Inflammatory macrophage (primary cell): ENCODE measurements at regions not wholly inside any gene's neighbourhood (a gene's known extent, or its start where the extent isn't known, plus 50 kb on each side); places are given as distances from the start of the nearest gene placed in this dataset.
"Not testable (repeated sequence)": the region's sequence is repeated elsewhere in the genome, so short reads cannot be mapped to it uniquely, and the experiment has no call there.

Experiments
- DNase-seq, 2 donors: peaks; one replicate each; pipeline ENCODE4 v3.0.0-alpha.2; 2020 to 2022

DNA sequence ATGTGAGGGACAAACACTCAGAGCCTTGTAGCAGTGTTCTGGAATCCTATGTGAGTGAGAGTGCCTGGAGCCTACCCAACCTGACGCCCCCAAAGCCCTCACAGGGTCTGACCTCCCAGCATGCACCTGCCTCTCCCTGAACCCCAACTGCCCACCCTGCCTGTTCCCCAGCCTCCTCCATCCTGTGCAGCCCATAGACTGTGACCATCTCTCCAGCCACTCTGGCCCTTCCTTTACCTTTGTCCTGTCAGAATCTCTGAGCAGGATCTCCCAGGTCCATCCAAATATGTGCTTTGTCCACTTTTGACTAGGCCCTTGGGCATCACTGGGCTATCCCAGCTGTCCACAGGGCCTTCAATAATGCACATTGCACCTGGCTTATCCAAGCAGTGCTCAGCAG lies 1159.8 kb upstream of the TPTE start:
- DNase-seq = peak in 1 of 2 donors; percentile 0

DNA sequence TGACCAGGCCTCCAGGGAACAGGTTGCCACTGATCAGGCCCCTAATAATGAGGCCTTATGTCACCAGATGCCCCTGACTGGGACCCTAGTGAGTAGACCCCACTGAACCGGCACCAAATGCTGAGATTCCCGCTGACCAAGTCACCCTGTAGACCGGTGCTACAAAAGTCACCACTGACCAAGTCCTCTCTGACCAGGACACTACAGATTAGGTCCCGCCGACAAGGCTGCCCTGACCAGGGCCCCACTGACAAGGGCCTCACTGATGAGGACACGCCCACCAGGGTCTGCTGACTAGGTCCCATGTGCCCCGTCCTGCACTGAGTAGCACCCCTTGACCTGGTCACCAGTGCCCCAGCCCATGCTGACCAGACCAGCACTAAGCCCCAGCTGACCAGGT lies 1159.1 kb upstream of the TPTE start:
- DNase-seq = peak in 1 of 2 donors; percentile 0

DNA sequence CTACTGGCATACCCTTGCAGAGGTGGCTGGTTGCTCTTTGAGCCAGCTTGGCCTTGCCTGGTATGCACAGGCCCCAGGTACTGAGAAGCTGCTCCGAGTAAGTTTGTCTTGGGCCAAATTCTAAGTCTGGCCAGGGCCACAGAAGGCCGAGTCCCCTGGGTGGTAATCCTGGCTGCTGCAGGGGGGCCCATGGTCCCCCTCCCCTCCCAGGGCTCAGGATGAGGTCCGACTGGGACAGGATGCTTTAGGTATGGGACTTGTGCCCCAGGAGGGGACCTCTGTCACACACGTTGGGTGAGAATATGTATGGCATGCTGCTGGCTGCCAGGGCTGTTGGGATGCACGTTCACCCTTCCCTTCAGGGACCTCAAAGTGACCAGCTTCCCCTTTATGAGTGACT lies 1155.6 kb upstream of the TPTE start:
- DNase-seq = not testable (repeated sequence)

DNA sequence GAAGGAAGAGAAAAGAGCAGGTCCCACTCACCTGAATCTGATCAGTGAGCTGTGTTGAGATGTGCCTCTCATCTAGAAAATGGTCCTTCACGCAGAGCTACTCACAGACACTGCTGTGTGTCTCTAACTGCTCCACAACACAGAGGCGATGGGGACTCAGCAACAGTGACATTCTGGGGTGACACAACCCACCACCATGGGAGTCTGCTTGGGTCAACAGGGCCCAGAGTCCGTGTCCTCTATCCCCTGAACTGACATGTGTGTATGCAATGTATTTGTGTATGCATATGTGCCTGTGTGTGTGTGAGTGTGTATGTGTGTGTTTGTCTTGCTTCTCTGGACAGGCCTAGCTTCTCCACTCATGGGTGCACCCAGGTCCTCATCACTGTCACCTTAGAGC lies 1154.8 kb upstream of the TPTE start:
- not testable (repeated sequence) for DNase-seq
